ENCODE measurements at regions not wholly inside any gene's neighbourhood (a gene's known extent, or its start where the extent isn't known, plus 50 kb on each side); places are given as distances from the start of the nearest gene placed in this dataset.

- no peak for DNase-seq (ENCODE audit: low spot score)
- no peak for ATAC-seq (ENCODE audit: low FRiP score)
- no peak for TF ChIP-seq CTCF (IDR thresholded peaks at IDR 0.05)
Observed at GRCh38 chr17:79217473-79218135, 143.0 kb downstream of the ENGASE start.

GRCh38 chr17:79216826-79217225, 142.2 kb downstream of the ENGASE start:
- DNase-seq (ENCODE audit: low spot score) = no peak
- TF ChIP-seq CTCF (IDR thresholded peaks at IDR 0.05) = no peak
- ATAC-seq (ENCODE audit: low FRiP score) = no peak

- ATAC-seq (ENCODE audit: low FRiP score) = no peak
- DNase-seq (ENCODE audit: low spot score) = no peak
- no peak for TF ChIP-seq CTCF (IDR thresholded peaks at IDR 0.05)
Observed at GRCh38 chr17:79216391-79216790, 141.8 kb downstream of the ENGASE start.

- ATAC-seq (ENCODE audit: low FRiP score) = no peak
- no peak for DNase-seq (ENCODE audit: low spot score)
Observed at GRCh38 chr17:79215631-79216030, 141.0 kb downstream of the ENGASE start.

GRCh38 chr17:79214940-79215604, 140.4 kb downstream of the ENGASE start:
- ATAC-seq (ENCODE audit: low FRiP score) = no peak

More at GRCh38 chr17:79215631-79216030, 141.0 kb downstream of the ENGASE start:
- TF ChIP-seq CTCF (IDR thresholded peaks at IDR 0.05) = no peak

GRCh38 chr17:79214459-79214858, 139.8 kb downstream of the ENGASE start:
- TF ChIP-seq CTCF (IDR thresholded peaks at IDR 0.05) = no peak
- DNase-seq (ENCODE audit: low spot score) = no peak
- ATAC-seq (ENCODE audit: low FRiP score) = no peak

More at GRCh38 chr17:79214940-79215604, 140.4 kb downstream of the ENGASE start:
- no peak for TF ChIP-seq CTCF (IDR thresholded peaks at IDR 0.05)
- no peak for DNase-seq (ENCODE audit: low spot score)

GRCh38 chr17:79213305-79213704, 138.7 kb downstream of the ENGASE start:
- DNase-seq (ENCODE audit: low spot score) (no peak), ATAC-seq (ENCODE audit: low FRiP score) (no peak)
- TF ChIP-seq CTCF (IDR thresholded peaks at IDR 0.05) = no peak
